GM03348 (cell line): ENCODE measurements at regions not wholly inside any gene's neighbourhood (a gene's known extent, or its start where the extent isn't known, plus 50 kb on each side); places are given as distances from the start of the nearest gene placed in this dataset.
A peak's percentile ranks its signal among the peaks of the same experiment; 100 is the strongest.
"Not testable (repeated sequence)": the region's sequence is repeated elsewhere in the genome, so short reads cannot be mapped to it uniquely, and the experiment has no call there.

Experiments used
- DNase-seq: peaks from one replicate; pipeline ENCODE4 v3.0.0; 2012; ENCODE audit warnings: low spot score

- DNase-seq = no peak
Measured at GRCh38 chr9:78972303-78972999, 599.3 kb upstream of the TLE4 start.

GRCh38 chr9:78973907-78974306, 597.9 kb upstream of the TLE4 start:
- DNase-seq = no peak

- no peak for DNase-seq
Measured at GRCh38 chr9:78982849-78983248, 588.9 kb upstream of the TLE4 start.

- peak; percentile 13 for DNase-seq
Measured at GRCh38 chr9:78985084-78985738, 586.6 kb upstream of the TLE4 start.

GRCh38 chr9:78986446-78986845, 585.3 kb upstream of the TLE4 start:
- no peak for DNase-seq

GRCh38 chr9:78989031-78989658, 582.6 kb upstream of the TLE4 start:
- DNase-seq = no peak

GRCh38 chr9:78994471-78994870, 577.3 kb upstream of the TLE4 start:
- DNase-seq = no peak

- not testable (repeated sequence) for DNase-seq
Measured at GRCh38 chr9:78994974-78995373, 576.8 kb upstream of the TLE4 start.

GRCh38 chr9:78997296-78997695, 574.5 kb upstream of the TLE4 start:
- DNase-seq = no peak

- DNase-seq = no peak
Measured at GRCh38 chr9:79000230-79001002, 571.3 kb upstream of the TLE4 start.

GRCh38 chr9:79001012-79001411, 570.8 kb upstream of the TLE4 start:
- DNase-seq = no peak

- DNase-seq = no peak
Measured at GRCh38 chr9:79003514-79003913, 568.3 kb upstream of the TLE4 start.

GRCh38 chr9:79004032-79004431, 567.7 kb upstream of the TLE4 start:
- DNase-seq = no peak

GRCh38 chr9:79006546-79006945, 565.2 kb upstream of the TLE4 start:
- DNase-seq = no peak

GRCh38 chr9:79007701-79008483, 563.9 kb upstream of the TLE4 start:
- no peak for DNase-seq

- DNase-seq = no peak
Measured at GRCh38 chr9:79008916-79009315, 562.8 kb upstream of the TLE4 start.

- no peak for DNase-seq
Measured at GRCh38 chr9:79011461-79011860, 560.3 kb upstream of the TLE4 start.

- DNase-seq = peak; percentile 59
Measured at GRCh38 chr9:79012561-79012960, 559.2 kb upstream of the TLE4 start.

- DNase-seq = peak; percentile 17
Measured at GRCh38 chr9:79013715-79014610, 557.8 kb upstream of the TLE4 start.

- DNase-seq = no peak
Measured at GRCh38 chr9:79014929-79015699, 556.7 kb upstream of the TLE4 start.
